ENCODE measurements at regions not wholly inside any gene's neighbourhood (a gene's known extent, or its start where the extent isn't known, plus 50 kb on each side); places are given as distances from the start of the nearest gene placed in this dataset.

GRCh38 chr18:47333926-47334635 lies 82.6 kb upstream of the SKOR2 start:
- no peak for DNase-seq (ENCODE audit: low spot score)

- no peak for DNase-seq (ENCODE audit: low spot score)
Observed at GRCh38 chr18:47331641-47332040, 80.2 kb upstream of the SKOR2 start.

GRCh38 chr18:47331026-47331425 lies 79.6 kb upstream of the SKOR2 start:
- no peak for DNase-seq (ENCODE audit: low spot score)

- DNase-seq (ENCODE audit: low spot score), result peak; percentile 23
Observed at GRCh38 chr18:47323158-47323557, 71.7 kb upstream of the SKOR2 start.

- DNase-seq (ENCODE audit: low spot score), result no peak
Observed at GRCh38 chr18:47321815-47322214, 70.4 kb upstream of the SKOR2 start.

- DNase-seq (ENCODE audit: low spot score), result no peak
Observed at GRCh38 chr18:47317824-47318508, 66.5 kb upstream of the SKOR2 start.

GRCh38 chr18:47316924-47317323 lies 65.5 kb upstream of the SKOR2 start:
- DNase-seq (ENCODE audit: low spot score), result no peak

- no peak for DNase-seq (ENCODE audit: low spot score)
Observed at GRCh38 chr18:47313901-47314300, 62.4 kb upstream of the SKOR2 start.

- no peak for DNase-seq (ENCODE audit: low spot score)
Observed at GRCh38 chr18:47311585-47311984, 60.1 kb upstream of the SKOR2 start.
